Transverse colon (tissue), 4 donors: ENCODE measurements at regions not wholly inside any gene's neighbourhood (a gene's known extent, or its start where the extent isn't known, plus 50 kb on each side); places are given as distances from the start of the nearest gene placed in this dataset.

ENCODE experiments used
- DNase-seq: peaks from one replicate; pipeline ENCODE4 v3.0.0-alpha.2; 2019
- H3K27ac ChIP-seq, 4 donors: fragments of 200-600 bp; sonication (generic); 2 replicates each; pipeline ENCODE4 v1.5.1; 2016 to 2018; ENCODE audit warnings: inconsistent platforms in 4 of 4
- H3K27me3 ChIP-seq: fragments of 200-600 bp; sonication (generic); 2 replicates; pipeline ENCODE4 v1.5.1; 2017; ENCODE audit warnings: inconsistent platforms
- H3K36me3 ChIP-seq, 4 donors: fragments of 200-600 bp; sonication (generic); 2 replicates each; pipeline ENCODE4 v1.5.1; 2017 to 2019; ENCODE audit warnings: inconsistent platforms in 4 of 4
- H3K4me1 ChIP-seq, 4 donors: fragments of 200-600 bp; sonication (generic); 2 replicates each; pipeline ENCODE4 v1.5.1; 2017 to 2020; ENCODE audit warnings: inconsistent platforms in 4 of 4
- H3K4me3 ChIP-seq, 4 donors: fragments of 200-600 bp; sonication (generic); 1 replicate in 1 of 4; 2 replicates in 3 of 4; pipeline versions ENCODE4 v1.5.1 to v1.6.1; 2017 to 2019; ENCODE audit warnings: inconsistent platforms in 4 of 4
- H3K9me3 ChIP-seq, 2 donors: fragments of 200-600 bp; sonication (generic); 2 replicates each; pipeline ENCODE4 v1.5.1; 2017 to 2019; ENCODE audit warnings: inconsistent platforms in 2 of 2
- CTCF ChIP-seq, 5 experiments: fragments of 200-600 bp in 3 of 5; fragments of 450-650 bp in 2 of 5; sonication (generic) in 3 of 5; IDR thresholded peaks; 1 replicate in 2 of 5; 2 replicates in 3 of 5; pipeline ENCODE4 v1.5.1; 2016 to 2017; ENCODE audit warnings: antibody characterized with exemption in 5 of 5, inconsistent platforms in 3 of 5, mild to moderate bottlenecking in 2 of 5, moderate library complexity in 1 of 5
- EP300 ChIP-seq: sonication (generic); formaldehyde crosslinking; IDR thresholded peaks from one replicate; pipeline ENCODE4 v1.6.1; 2017; ENCODE audit warnings: antibody characterized with exemption, low read depth
- POLR2A ChIP-seq: fragments of 450-650 bp; IDR thresholded peaks from one replicate; pipeline ENCODE4 v1.6.1; 2016; ENCODE audit warnings: antibody characterized with exemption, mild to moderate bottlenecking, moderate library complexity
- POLR2AphosphoS5 ChIP-seq, 3 donors: sonication (generic); formaldehyde crosslinking; IDR thresholded peaks; one replicate each; pipeline ENCODE4 v1.6.1; 2016; ENCODE audit warnings: antibody characterized with exemption in 3 of 3
- WGBS, 2 donors: methylation state at CpG; one replicate each; pipeline ENCODE4 v1.1.5; 2018; ENCODE audit warnings: low coverage in 1 of 2; 5-methylcytosine and 5-hydroxymethylcytosine counted together
- in situ Hi-C, 4 donors: fragments of 200-750 bp; cut with MboI; loops; one replicate each; pipeline versions ENCODE4 v1.15.0 to v1.15.1; 2017; ENCODE audit warnings: low sequenced_read_pairs in 3 of 4, low pct_ligation_motif_present in 1 of 4, low pct_unique_long_range_greater_than_20kb in 1 of 4
- intact Hi-C: fragments of 100-400 bp; cut with DNase I; formaldehyde crosslinking; loops from one replicate; pipeline ENCODE4 v1.15.1; 2023; ENCODE audit warnings: low total_unique reads

GRCh38 chr2:21640046-21640445 lies 516.3 kb downstream of the TDRD15 start:
- no peaks in the 10 kb centered on the region for H3K27me3 ChIP-seq
- no peak for TF ChIP-seq CTCF (IDR thresholded peaks at IDR 0.05)
- no peak for TF ChIP-seq EP300
- TF ChIP-seq POLR2AphosphoS5 (IDR thresholded peaks at IDR 0.05) = no peak
- no peak for TF ChIP-seq POLR2A
- H3K4me3 ChIP-seq = no peak overlapping the region
- H3K4me1 ChIP-seq = no peaks in the 10 kb centered on the region
- H3K27ac ChIP-seq = no peak overlapping the region
- in situ Hi-C loops (no loop called here), intact Hi-C loops (no loop called here)
- H3K9me3 ChIP-seq = no peaks in the 10 kb centered on the region
- 82% methylated on average over 2 of the region's 2 CpGs for WGBS, 2 donors
- DNase-seq = no peak
- no peaks in the 10 kb centered on the region for H3K36me3 ChIP-seq

GRCh38 chr2:21642647-21643046 lies 518.9 kb downstream of the TDRD15 start:
- 73 to 76% methylated on average over 3 to 6 of the region's 6 CpGs for WGBS, 2 donors

GRCh38 chr2:21643180-21643579 lies 519.4 kb downstream of the TDRD15 start:
- H3K27me3 ChIP-seq = no peaks in the 10 kb centered on the region
- DNase-seq = no peak
- 85 to 86% methylated on average over 1 of the region's 1 CpG for WGBS, 2 donors
- no peaks in the 10 kb centered on the region for H3K36me3 ChIP-seq
- TF ChIP-seq EP300 (no peak), CTCF (IDR thresholded peaks at IDR 0.05) (no peak), POLR2AphosphoS5 (IDR thresholded peaks at IDR 0.05) (no peak), POLR2A (no peak)
- no peaks in the 10 kb centered on the region for H3K9me3 ChIP-seq
- H3K4me1 ChIP-seq = no peaks in the 10 kb centered on the region
- H3K4me3 ChIP-seq = no peak overlapping the region
- intact Hi-C loops (no loop called here), in situ Hi-C loops (no loop called here)
- no peak overlapping the region for H3K27ac ChIP-seq

More at GRCh38 chr2:21642647-21643046, 518.9 kb downstream of the TDRD15 start:
- no peaks in the 10 kb centered on the region for H3K4me1 ChIP-seq
- no peak for DNase-seq
- H3K9me3 ChIP-seq = no peaks in the 10 kb centered on the region
- H3K4me3 ChIP-seq = no peak overlapping the region
- H3K27ac ChIP-seq = no peak overlapping the region
- no peaks in the 10 kb centered on the region for H3K27me3 ChIP-seq
- intact Hi-C loops (no loop called here), in situ Hi-C loops (no loop called here)
- TF ChIP-seq EP300 = no peak
- TF ChIP-seq CTCF (IDR thresholded peaks at IDR 0.05) = no peak
- no peak for TF ChIP-seq POLR2A
- no peak for TF ChIP-seq POLR2AphosphoS5 (IDR thresholded peaks at IDR 0.05)
- no peaks in the 10 kb centered on the region for H3K36me3 ChIP-seq

- Histone ChIP-seq H3K27ac (no peak overlapping the region), H3K9me3 (no peaks in the 10 kb centered on the region), H3K36me3 (no peaks in the 10 kb centered on the region), H3K27me3 (no peaks in the 10 kb centered on the region), H3K4me1 (no peaks in the 10 kb centered on the region), H3K4me3 (no peak overlapping the region)
- 91% methylated on average over 1 of the region's 1 CpG; no CpG with 5 or more reads in 1 of the 2 donors for WGBS, 2 donors
- no peak for TF ChIP-seq CTCF (IDR thresholded peaks at IDR 0.05)
- TF ChIP-seq EP300 = no peak
- TF ChIP-seq POLR2A = no peak
- TF ChIP-seq POLR2AphosphoS5 (IDR thresholded peaks at IDR 0.05) = no peak
- intact Hi-C loops = no loop called here
- DNase-seq = no peak
- in situ Hi-C loops = no loop called here
Measured at GRCh38 chr2:21644266-21644665, 520.5 kb downstream of the TDRD15 start.
